Loucy (cell line): ENCODE measurements at regions not wholly inside any gene's neighbourhood (a gene's known extent, or its start where the extent isn't known, plus 50 kb on each side); places are given as distances from the start of the nearest gene placed in this dataset.

Experiments used
- CTCF ChIP-seq: fragments of 200-600 bp; sonication (generic); conservative IDR thresholded peaks from 2 replicates; pipeline ENCODE4 v1.5.1; 2014; ENCODE audit warnings: mild to moderate bottlenecking, antibody characterized with exemption, low read length
- EZH2phosphoT487 ChIP-seq: fragments of 200-600 bp; IDR thresholded peaks from 2 replicates; pipeline ENCODE4 v1.6.1; 2018; ENCODE audit warnings: antibody characterized with exemption, mild to moderate bottlenecking, moderate library complexity, borderline replicate concordance

- TF ChIP-seq CTCF (no peak), EZH2phosphoT487 (no peak)
These were observed 231.1 kb upstream of the SDK2 start for GRCh38 chr17:73875346-73875745.
